Thoracic aorta (tissue), 2 donors: ENCODE measurements at regions not wholly inside any gene's neighbourhood (a gene's known extent, or its start where the extent isn't known, plus 50 kb on each side); places are given as distances from the start of the nearest gene placed in this dataset.

Experiments used
- ATAC-seq: fragments of 150-250 bp; one replicate; pipeline ENCODE4 v1.8.0; 2017; ENCODE audit warnings: low read depth; ENCODE audit not compliant: insufficient number of reproducible peaks, low FRiP score
- DNase-seq: peaks from one replicate; pipeline ENCODE4 v3.0.0-alpha.2; 2020; ENCODE audit warnings: low spot score
- H3K27ac ChIP-seq, 2 donors: fragments of 200-600 bp; sonication (generic); 1 replicate in 1 of 2; 2 replicates in 1 of 2; pipeline ENCODE4 v1.5.1; 2016; ENCODE audit warnings: mild to moderate bottlenecking in 2 of 2, moderate library complexity in 2 of 2
- H3K27me3 ChIP-seq: fragments of 200-600 bp; sonication (generic); replicated peaks from 2 replicates; pipeline ENCODE4 v1.6.0; 2016; ENCODE audit warnings: mild to moderate bottlenecking; ENCODE audit not compliant: insufficient read depth
- H3K36me3 ChIP-seq: fragments of 200-600 bp; sonication (generic); one replicate; pipeline ENCODE4 v1.5.1; 2016
- H3K4me1 ChIP-seq, 2 donors: fragments of 200-600 bp; sonication (generic); 1 replicate in 1 of 2; 2 replicates in 1 of 2; pipeline versions ENCODE4 v1.5.1 to v1.6.0; 2016; ENCODE audit warnings: low read depth in 2 of 2, mild to moderate bottlenecking in 1 of 2; ENCODE audit not compliant: control insufficient read depth in 1 of 2
- H3K4me3 ChIP-seq: fragments of 200-600 bp; sonication (generic); 2 replicates; pipeline ENCODE4 v1.5.1; 2016; ENCODE audit warnings: mild to moderate bottlenecking
- H3K9me3 ChIP-seq: fragments of 200-600 bp; sonication (generic); 2 replicates; pipeline ENCODE4 v1.5.1; 2016
- TF ChIP-seq, protein P1 (sequence below): fragments of 200-600 bp; sonication (generic); IDR thresholded peaks from one replicate; pipeline ENCODE4 v1.5.1; 2019; ENCODE audit warnings: antibody characterized with exemption

DNA sequence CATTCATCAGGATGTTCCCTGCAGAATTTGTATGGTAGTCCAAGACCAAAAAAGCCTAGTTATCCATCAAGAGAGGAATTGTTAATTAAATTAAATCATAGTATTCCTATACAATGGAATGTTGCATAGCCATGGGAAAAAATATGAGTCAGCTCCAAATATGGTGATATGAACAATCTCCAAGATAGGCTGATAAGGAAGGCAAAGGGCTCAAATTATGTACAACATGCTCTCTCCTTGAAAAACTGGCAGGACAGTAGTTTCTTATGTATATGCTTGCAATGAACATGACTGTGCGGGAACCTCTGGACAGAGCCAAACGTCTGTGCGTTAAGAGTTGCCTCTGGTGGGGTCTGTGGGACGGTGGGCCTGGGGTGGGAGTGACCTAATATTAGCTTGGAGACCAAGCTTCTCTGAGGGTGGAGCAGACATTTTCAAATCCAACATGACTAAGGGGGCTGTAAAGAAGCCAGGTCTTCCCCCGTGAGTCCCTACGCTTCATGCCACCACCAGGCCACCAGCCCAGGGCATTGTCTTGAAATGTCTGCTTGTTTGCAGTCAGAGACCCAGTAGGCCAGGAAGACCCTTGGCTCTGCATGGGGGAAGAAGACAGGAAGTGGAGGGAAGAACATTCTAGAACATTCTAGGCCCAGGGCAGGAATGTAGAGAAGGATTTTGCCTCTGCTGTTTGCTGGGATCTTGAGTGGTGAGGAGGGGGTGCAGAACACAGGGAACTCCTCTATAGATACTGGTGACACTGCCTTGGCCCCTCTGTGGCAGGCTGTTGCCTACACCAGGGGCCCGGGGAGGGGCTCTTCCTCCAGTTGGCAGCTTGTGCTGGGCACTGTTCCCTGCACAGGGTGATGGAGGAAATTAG, 244.0 kb upstream of the HS6ST1 start:
- Histone ChIP-seq H3K4me3 (no peak overlapping the region), H3K27me3 (no peaks in the 10 kb centered on the region), H3K36me3 (no peaks in the 10 kb centered on the region), H3K9me3 (no peaks in the 10 kb centered on the region), H3K27ac (peak overlapping the region in 1 of 2 donors; percentile 41), H3K4me1 (peaks cover 9 to 19% of the 10 kb centered on the region in 2 donors)
- DNase-seq (peak; percentile 8), ATAC-seq (no peak)
- TF ChIP-seq, protein P1, sequence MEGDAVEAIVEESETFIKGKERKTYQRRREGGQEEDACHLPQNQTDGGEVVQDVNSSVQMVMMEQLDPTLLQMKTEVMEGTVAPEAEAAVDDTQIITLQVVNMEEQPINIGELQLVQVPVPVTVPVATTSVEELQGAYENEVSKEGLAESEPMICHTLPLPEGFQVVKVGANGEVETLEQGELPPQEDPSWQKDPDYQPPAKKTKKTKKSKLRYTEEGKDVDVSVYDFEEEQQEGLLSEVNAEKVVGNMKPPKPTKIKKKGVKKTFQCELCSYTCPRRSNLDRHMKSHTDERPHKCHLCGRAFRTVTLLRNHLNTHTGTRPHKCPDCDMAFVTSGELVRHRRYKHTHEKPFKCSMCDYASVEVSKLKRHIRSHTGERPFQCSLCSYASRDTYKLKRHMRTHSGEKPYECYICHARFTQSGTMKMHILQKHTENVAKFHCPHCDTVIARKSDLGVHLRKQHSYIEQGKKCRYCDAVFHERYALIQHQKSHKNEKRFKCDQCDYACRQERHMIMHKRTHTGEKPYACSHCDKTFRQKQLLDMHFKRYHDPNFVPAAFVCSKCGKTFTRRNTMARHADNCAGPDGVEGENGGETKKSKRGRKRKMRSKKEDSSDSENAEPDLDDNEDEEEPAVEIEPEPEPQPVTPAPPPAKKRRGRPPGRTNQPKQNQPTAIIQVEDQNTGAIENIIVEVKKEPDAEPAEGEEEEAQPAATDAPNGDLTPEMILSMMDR = no peak

DNA sequence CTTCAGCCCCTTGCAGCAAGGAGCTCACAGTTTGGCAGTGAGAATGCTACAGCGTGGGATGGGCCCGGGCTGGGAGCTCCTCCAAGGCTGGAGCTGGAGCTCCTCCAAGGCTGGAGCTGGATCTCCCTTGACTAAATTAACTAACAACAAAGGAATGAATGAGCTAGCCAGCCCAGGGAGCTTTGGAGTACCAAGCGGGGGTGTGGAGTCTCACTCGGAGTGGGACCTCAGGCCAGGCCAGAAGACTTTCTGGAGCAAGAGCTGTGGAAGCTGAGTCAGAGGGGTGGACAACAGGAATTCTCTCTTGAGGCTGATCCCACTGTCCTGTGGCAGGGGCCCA, 244.7 kb upstream of the HS6ST1 start:
- peak; percentile 64 for DNase-seq
- H3K27me3 ChIP-seq = no peaks in the 10 kb centered on the region
- no peaks in the 10 kb centered on the region for H3K9me3 ChIP-seq
- H3K4me1 ChIP-seq = peaks cover 9 to 19% of the 10 kb centered on the region in 2 donors
- ATAC-seq = peak; percentile 92
- TF ChIP-seq, protein P1 = no peak
- peak overlapping the region; percentile 20 to 41 for H3K27ac ChIP-seq
- H3K4me3 ChIP-seq = no peak overlapping the region
- no peaks in the 10 kb centered on the region for H3K36me3 ChIP-seq

DNA sequence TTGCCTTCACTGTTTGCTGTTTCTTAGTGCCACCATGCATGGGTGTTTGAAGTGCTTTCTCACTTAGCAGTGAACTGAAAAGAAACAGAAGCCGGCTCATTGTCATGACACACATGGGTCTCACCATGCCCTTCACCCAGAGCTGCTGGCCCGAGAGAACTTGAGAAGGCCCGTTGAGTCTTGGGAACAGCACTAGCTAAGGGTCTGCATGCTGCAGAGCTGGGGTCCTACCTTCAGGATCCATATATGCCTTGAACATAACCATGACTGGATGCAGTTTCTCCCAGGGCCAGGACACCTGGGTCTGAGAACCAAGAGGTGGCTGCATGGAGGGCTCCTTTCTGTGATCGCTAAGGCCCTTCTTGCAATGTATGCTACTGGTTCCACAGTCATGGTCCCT, 245.5 kb upstream of the HS6ST1 start:
- TF ChIP-seq, protein P1 = no peak
- Histone ChIP-seq H3K4me1 (peaks cover 9 to 19% of the 10 kb centered on the region in 2 donors), H3K4me3 (no peak overlapping the region), H3K9me3 (no peaks in the 10 kb centered on the region), H3K27ac (peak overlapping the region in 1 of 2 donors; percentile 20), H3K27me3 (no peaks in the 10 kb centered on the region), H3K36me3 (no peaks in the 10 kb centered on the region)
- no peak for ATAC-seq
- DNase-seq = no peak

DNA sequence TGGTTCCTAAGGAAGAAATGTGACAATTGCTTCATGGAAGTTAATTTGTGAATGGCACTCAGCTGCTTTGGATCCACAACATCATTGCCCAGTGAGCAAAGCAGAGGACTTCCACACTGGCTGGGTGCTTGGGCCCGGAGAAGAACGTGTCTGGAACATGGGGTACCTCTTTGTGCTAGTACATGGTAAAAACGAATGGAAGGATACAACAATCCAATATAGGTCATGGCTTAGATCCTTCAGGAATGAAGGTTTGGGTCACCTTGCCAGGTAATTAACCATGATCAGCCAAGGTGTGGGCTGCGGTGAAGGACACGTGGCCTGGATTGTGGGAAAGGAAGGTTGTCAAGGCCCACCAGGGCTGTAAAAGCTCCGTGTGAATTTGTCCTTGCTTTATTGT, 245.9 kb upstream of the HS6ST1 start:
- no peak for ATAC-seq
- H3K27me3 ChIP-seq = no peaks in the 10 kb centered on the region
- TF ChIP-seq, protein P1 = no peak
- H3K4me1 ChIP-seq = peaks cover 9 to 19% of the 10 kb centered on the region in 2 donors
- no peaks in the 10 kb centered on the region for H3K9me3 ChIP-seq
- H3K36me3 ChIP-seq = no peaks in the 10 kb centered on the region
- H3K27ac ChIP-seq = no peak overlapping the region
- H3K4me3 ChIP-seq = no peak overlapping the region
- no peak for DNase-seq

DNA sequence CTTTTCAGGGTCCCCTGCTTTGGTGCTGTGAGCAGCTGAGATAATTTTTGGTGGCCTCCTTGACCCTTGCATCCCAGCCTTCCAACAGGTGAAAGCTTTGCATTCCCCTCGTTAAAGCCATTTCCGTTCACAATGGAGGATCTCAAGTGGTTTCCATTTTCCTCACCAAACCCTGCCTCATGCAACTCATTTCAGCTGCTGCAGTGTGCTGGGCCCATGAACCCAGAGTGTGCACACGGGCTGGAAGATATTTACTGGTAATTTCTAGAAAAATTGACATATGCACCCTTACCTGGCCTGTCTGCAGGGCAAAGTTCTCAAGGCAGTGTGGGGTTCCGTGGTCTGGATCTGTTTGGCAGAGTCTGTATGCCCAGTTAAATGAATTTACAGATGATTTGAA, 246.8 kb upstream of the HS6ST1 start:
- no peak overlapping the region for H3K4me3 ChIP-seq
- H3K27ac ChIP-seq = no peak overlapping the region
- no peak for DNase-seq
- no peak for ATAC-seq
- H3K27me3 ChIP-seq = no peaks in the 10 kb centered on the region
- TF ChIP-seq, protein P1 = no peak
- H3K9me3 ChIP-seq = no peaks in the 10 kb centered on the region
- no peaks in the 10 kb centered on the region for H3K36me3 ChIP-seq
- peaks cover 9 to 19% of the 10 kb centered on the region in 2 donors for H3K4me1 ChIP-seq
